PC-3 (cell line): ENCODE measurements at regions not wholly inside any gene's neighbourhood (a gene's known extent, or its start where the extent isn't known, plus 50 kb on each side); places are given as distances from the start of the nearest gene placed in this dataset.
A peak's percentile ranks its signal among the peaks of the same experiment; 100 is the strongest.

Experiments used
- ATAC-seq: fragments of 200-7000 bp; cut with Tn5 transposase; 2 replicates; pipeline ENCODE4 v1.9.1; 2020; ENCODE audit warnings: mild to moderate bottlenecking, moderate library complexity
- BruUV-seq: library from RNA; stranded (reverse); fragments of 400-500 nt; replicated peaks from 2 replicates; lab custom pipeline; 2021; lab: Mats Ljungman, UMichigan
- CTCF ChIA-PET: fragments of 300-600 bp; sonication (Branson Sonifier 250); formaldehyde crosslinking; loops from one replicate; lab custom pipeline; 2022; ENCODE audit warnings: antibody characterized with exemption; lab: Charles Lee
- POLR2A ChIA-PET: fragments of 300-600 bp; sonication (Branson Sonifier 250); formaldehyde crosslinking; loops from one replicate; lab custom pipeline; 2022; ENCODE audit warnings: antibody characterized with exemption; ENCODE audit not compliant: unreplicated experiment; lab: Charles Lee
- DNase-seq: peaks from one replicate; pipeline ENCODE4 v3.0.0-alpha.2; 2015
- H2AFZ ChIP-seq: fragments of 300-600 bp; sonication (generic); 2 replicates; pipeline ENCODE4 v1.6.0; 2016; ENCODE audit warnings: antibody characterized with exemption, low read length
- H3F3A ChIP-seq: fragments of 300-600 bp; sonication (generic); one replicate; pipeline ENCODE4 v1.6.0; 2017; ENCODE audit warnings: antibody characterized with exemption, low read length, control low read depth, mild to moderate bottlenecking; ENCODE audit not compliant: unreplicated experiment
- H3K27ac ChIP-seq: fragments of 300-600 bp; sonication (generic); 2 replicates; pipeline ENCODE4 v1.5.1; 2016; ENCODE audit warnings: mild to moderate bottlenecking, low read length
- H3K27me3 ChIP-seq: fragments of 300-600 bp; sonication (generic); 2 replicates; pipeline ENCODE4 v1.6.1; 2016; ENCODE audit warnings: low read length, mixed read lengths
- H3K36me3 ChIP-seq: fragments of 300-600 bp; sonication (generic); 2 replicates; pipeline ENCODE4 v1.6.1; 2016; ENCODE audit warnings: low read depth, mixed run types, low read length, mixed read lengths
- H3K4me1 ChIP-seq: fragments of 300-600 bp; sonication (generic); 2 replicates; pipeline ENCODE4 v1.5.1; 2016; ENCODE audit warnings: low read length; ENCODE audit not compliant: insufficient read depth
- H3K4me2 ChIP-seq: fragments of 300-600 bp; sonication (generic); 2 replicates; pipeline ENCODE4 v1.6.0; 2016; ENCODE audit warnings: low read length
- H3K4me3 ChIP-seq: fragments of 300-600 bp; sonication (generic); 2 replicates; pipeline ENCODE4 v1.5.1; 2016; ENCODE audit warnings: mild to moderate bottlenecking, low read length, mixed read lengths
- H3K79me2 ChIP-seq: fragments of 300-600 bp; sonication (generic); 2 replicates; pipeline ENCODE4 v1.6.1; 2017; ENCODE audit warnings: low read length, mixed read lengths
- H3K9ac ChIP-seq: fragments of 300-600 bp; sonication (generic); 2 replicates; pipeline ENCODE4 v1.6.0; 2016; ENCODE audit warnings: mild to moderate bottlenecking, low read length
- H3K9me2 ChIP-seq: fragments of 300-600 bp; sonication (generic); replicated peaks from 2 replicates; pipeline ENCODE4 v1.6.1; 2016; ENCODE audit warnings: mixed run types, low read length, mixed read lengths
- H3K9me3 ChIP-seq: fragments of 300-600 bp; sonication (generic); 2 replicates; pipeline ENCODE4 v1.6.1; 2016; ENCODE audit warnings: low read length, mixed read lengths
- H4K20me1 ChIP-seq: fragments of 300-600 bp; sonication (generic); 2 replicates; pipeline ENCODE4 v1.6.1; 2016; ENCODE audit warnings: low read length, mixed read lengths
- EZH2 ChIP-seq: fragments of 300-600 bp; sonication (generic); IDR thresholded peaks from one replicate; pipeline ENCODE4 v1.6.1; 2017; ENCODE audit warnings: antibody characterized with exemption, mild to moderate bottlenecking, low read length; ENCODE audit not compliant: unreplicated experiment
- EZH2phosphoT487 ChIP-seq: fragments of 300-600 bp; sonication (generic); IDR thresholded peaks from 2 replicates; pipeline ENCODE4 v1.6.1; 2018; ENCODE audit warnings: mild to moderate bottlenecking, antibody characterized with exemption, low read length, borderline replicate concordance
- intact Hi-C: fragments of 100-400 bp; cut with micrococcal nuclease; formaldehyde crosslinking; loops from 2 replicates; pipeline ENCODE4 v1.9.0; 2023
- TF ChIP-seq, protein P1 (sequence below): fragments of 300-600 bp; sonication (generic); conservative IDR thresholded peaks from 2 replicates; pipeline ENCODE4 v1.5.1; 2017; ENCODE audit warnings: antibody characterized with exemption, low read depth, mild to moderate bottlenecking, low read length

DNA sequence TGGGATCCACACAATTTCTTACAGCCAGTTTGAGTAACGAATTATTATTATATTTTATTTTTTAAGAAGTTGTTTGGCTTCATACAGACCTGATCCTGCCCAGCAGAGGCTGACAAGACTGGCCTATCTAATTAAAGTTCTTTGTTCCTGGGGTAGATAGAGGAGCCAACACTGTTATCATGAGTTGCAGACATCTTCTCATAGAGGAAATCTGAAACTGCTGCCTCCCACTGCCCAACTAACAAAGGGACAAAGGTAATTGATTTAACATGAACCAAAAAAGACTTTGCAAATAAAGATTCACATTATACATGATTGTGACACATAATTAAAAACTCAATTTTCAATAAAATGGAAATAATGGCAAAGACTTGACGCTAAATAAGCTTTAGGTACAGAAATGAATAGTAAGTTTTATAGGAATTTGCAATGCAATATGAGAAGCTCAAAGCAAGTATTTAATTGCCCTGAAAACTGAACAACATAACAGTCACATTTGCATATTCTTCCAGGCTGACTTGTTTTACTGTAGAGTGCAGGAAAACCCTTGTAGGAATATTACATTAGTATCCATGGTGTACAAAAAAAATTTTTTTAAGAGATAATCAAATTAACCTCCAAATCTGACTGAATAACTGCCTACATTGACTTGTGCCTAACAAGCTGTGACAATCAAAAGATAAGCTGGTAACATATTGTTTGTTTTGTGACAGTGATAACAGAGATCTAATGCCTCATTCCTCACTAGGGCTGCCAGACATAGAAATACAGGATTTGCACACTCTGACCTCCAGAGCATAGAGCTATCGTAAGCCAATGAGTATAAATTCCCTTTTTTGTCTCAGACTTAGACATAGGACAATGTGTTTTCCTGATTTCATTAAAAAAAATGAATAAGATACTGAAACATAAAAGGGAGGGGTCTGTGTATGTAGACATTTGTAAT lies 273.2 kb downstream of the MFSD1 start:
- H3K9me2 ChIP-seq: no peaks in the 10 kb centered on the region
- no peaks in the 10 kb centered on the region for H3K9me3 ChIP-seq
- peaks cover 30% of the 10 kb centered on the region for H3K4me1 ChIP-seq
- no peak overlapping the region for H3K9ac ChIP-seq
- H3F3A ChIP-seq: no peaks in the 10 kb centered on the region
- intact Hi-C loops: loop anchor here (5.0 kb wide), 1 partner anchor 177 kb away; no protein-coding TSS in a partner anchor
- H3K36me3 ChIP-seq: no peaks in the 10 kb centered on the region
- no peak overlapping the region for H3K4me3 ChIP-seq
- no peaks in the 10 kb centered on the region for H3K27me3 ChIP-seq
- no peak overlapping the region for H3K27ac ChIP-seq
- ATAC-seq (no peak), DNase-seq (no peak)
- ChIA-PET POLR2A (no interaction called here), CTCF (no interaction called here)
- no peak overlapping the region for H3K4me2 ChIP-seq
- no peak overlapping the region for H2AFZ ChIP-seq
- no TSS peak for BruUV-seq
- no peaks in the 10 kb centered on the region for H4K20me1 ChIP-seq
- TF ChIP-seq EZH2 (no peak), EZH2phosphoT487 (no peak)
- TF ChIP-seq, protein P1, sequence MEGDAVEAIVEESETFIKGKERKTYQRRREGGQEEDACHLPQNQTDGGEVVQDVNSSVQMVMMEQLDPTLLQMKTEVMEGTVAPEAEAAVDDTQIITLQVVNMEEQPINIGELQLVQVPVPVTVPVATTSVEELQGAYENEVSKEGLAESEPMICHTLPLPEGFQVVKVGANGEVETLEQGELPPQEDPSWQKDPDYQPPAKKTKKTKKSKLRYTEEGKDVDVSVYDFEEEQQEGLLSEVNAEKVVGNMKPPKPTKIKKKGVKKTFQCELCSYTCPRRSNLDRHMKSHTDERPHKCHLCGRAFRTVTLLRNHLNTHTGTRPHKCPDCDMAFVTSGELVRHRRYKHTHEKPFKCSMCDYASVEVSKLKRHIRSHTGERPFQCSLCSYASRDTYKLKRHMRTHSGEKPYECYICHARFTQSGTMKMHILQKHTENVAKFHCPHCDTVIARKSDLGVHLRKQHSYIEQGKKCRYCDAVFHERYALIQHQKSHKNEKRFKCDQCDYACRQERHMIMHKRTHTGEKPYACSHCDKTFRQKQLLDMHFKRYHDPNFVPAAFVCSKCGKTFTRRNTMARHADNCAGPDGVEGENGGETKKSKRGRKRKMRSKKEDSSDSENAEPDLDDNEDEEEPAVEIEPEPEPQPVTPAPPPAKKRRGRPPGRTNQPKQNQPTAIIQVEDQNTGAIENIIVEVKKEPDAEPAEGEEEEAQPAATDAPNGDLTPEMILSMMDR: no peak
- peaks cover 10% of the 10 kb centered on the region for H3K79me2 ChIP-seq

DNA sequence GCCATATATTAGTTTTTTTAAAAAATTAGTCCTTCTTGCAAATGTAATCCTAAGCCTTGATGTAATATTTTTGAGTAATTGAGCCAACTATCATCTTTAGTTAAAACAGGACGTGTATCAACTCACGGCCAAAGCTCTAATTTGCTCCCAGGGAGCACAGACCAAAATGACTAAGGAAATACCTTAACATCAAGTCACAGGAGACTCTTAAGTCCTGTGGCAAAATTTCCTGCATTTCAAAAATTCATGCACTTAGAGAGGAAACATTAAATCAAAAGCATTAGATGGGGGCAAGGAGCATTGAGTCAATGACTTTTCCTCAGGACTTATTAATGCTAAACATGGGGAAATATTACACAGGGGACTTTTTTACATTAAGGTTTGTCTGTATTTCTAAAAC lies 276.0 kb downstream of the MFSD1 start:
- Histone ChIP-seq H3K9ac (no peak overlapping the region), H3K4me3 (no peak overlapping the region), H3K9me2 (no peaks in the 10 kb centered on the region), H3K27me3 (no peaks in the 10 kb centered on the region), H4K20me1 (no peaks in the 10 kb centered on the region), H3K4me2 (peak overlapping the region; percentile 46), H3F3A (no peaks in the 10 kb centered on the region), H3K27ac (peak overlapping the region; percentile 44), H3K4me1 (peaks cover 55% of the 10 kb centered on the region), H3K9me3 (no peaks in the 10 kb centered on the region), H2AFZ (no peak overlapping the region), H3K36me3 (no peaks in the 10 kb centered on the region), H3K79me2 (peaks cover 23% of the 10 kb centered on the region)
- TF ChIP-seq, protein P1: no peak
- ChIA-PET POLR2A (no interaction called here), CTCF (no interaction called here)
- BruUV-seq: no TSS peak
- intact Hi-C loops: loop anchor here (5.0 kb wide), 1 partner anchor 174 kb away; no protein-coding TSS in a partner anchor
- ATAC-seq (peak; percentile 75), DNase-seq (peak; percentile 94)

DNA sequence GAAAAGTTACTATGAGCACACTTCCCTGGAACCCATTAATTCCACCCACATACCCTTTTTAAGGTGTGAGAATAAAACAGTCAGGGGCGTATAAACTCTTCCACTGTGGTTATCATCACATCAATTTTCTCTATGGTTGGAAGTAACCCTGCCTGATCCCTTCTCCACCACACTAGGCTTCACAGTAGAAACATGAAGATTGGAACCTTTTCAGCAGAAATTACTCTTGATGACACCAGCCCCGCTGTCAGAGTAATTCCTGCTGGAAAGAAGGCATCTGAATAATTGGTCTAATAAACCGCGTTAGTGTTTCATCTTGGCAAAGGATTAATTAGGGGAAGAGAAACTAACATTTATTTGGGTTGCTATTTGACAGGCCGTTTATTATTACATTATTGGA lies 278.4 kb downstream of the MFSD1 start:
- no peak overlapping the region for H3K4me2 ChIP-seq
- H3K79me2 ChIP-seq: peaks cover 33% of the 10 kb centered on the region
- ATAC-seq (no peak), DNase-seq (no peak)
- H3K27me3 ChIP-seq: no peaks in the 10 kb centered on the region
- no peak overlapping the region for H3K9ac ChIP-seq
- no TSS peak for BruUV-seq
- H3K27ac ChIP-seq: no peak overlapping the region
- no peaks in the 10 kb centered on the region for H4K20me1 ChIP-seq
- H2AFZ ChIP-seq: no peak overlapping the region
- no peaks in the 10 kb centered on the region for H3F3A ChIP-seq
- intact Hi-C loops: no loop called here
- no peaks in the 10 kb centered on the region for H3K9me3 ChIP-seq
- H3K4me3 ChIP-seq: no peak overlapping the region
- no peak for TF ChIP-seq EZH2phosphoT487
- no peak for TF ChIP-seq EZH2
- TF ChIP-seq, protein P1: no peak
- no peaks in the 10 kb centered on the region for H3K36me3 ChIP-seq
- POLR2A ChIA-PET: no interaction called here
- H3K4me1 ChIP-seq: peaks cover 58% of the 10 kb centered on the region
- no peaks in the 10 kb centered on the region for H3K9me2 ChIP-seq
- CTCF ChIA-PET: no interaction called here
